GM18951 (cell line): ENCODE measurements at regions not wholly inside any gene's neighbourhood (a gene's known extent, or its start where the extent isn't known, plus 50 kb on each side); places are given as distances from the start of the nearest gene placed in this dataset.

Experiments
- POLR2A ChIP-seq: IDR thresholded peaks from 4 replicates; pipeline ENCODE4 v1.6.1; 2011; ENCODE audit warnings: mild to moderate bottlenecking; ENCODE audit not compliant: insufficient read length, insufficient read depth; ENCODE audit errors: extremely low read depth
- in situ Hi-C: fragments of 300-500 bp; cut with MboI; formaldehyde crosslinking; loops from one replicate; pipeline ENCODE4 v1.12.0; 2022; ENCODE audit warnings: low sequenced_read_pairs, mixed read lengths, inconsistent platforms; ENCODE audit not compliant: unreplicated experiment

DNA sequence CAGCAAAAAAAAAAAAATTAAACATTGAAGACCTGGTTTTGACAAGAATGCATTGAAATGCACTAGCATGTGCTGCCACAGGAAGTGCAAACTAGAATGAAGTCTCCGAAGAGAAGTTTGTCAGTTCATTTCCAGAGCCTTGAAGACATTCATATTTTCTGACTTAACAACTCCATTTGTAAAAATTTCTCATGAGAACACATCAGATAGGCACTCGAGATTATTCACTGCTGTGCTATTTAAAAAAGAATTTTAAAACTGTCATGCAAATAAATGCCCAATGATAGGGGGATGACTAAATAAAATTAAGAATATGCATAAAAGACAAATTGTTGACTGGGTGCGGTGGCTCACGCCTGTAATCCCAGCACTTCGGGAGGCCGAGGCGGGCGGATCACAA lies 394.6 kb upstream of the JARID2 start:
- TF ChIP-seq POLR2A, result no peak
- in situ Hi-C loops, result no loop called here

- TF ChIP-seq POLR2A, result no peak
- in situ Hi-C loops, result no loop called here
Measured at GRCh38 chr6:14852375-14852774, 393.5 kb upstream of the JARID2 start.

DNA sequence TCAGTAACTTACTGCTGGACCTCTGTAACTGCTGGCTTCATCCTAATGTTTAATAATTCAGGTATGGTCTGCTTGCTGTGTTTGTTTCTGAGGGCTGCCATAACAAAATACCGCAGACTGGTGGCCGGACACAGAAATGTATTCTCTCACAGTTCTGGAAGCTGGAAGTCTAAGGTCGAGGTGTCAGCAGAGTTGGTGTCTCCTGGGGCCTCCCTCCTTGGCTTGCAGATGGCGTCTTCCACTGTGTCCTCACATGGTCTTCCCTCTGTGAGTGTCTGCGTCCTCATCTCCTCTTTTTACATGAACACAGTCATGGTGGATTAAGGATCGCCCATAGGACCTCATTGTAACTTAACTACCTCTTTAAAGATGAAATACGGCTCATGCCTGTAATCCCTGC lies 389.7 kb upstream of the JARID2 start:
- no peak for TF ChIP-seq POLR2A

DNA sequence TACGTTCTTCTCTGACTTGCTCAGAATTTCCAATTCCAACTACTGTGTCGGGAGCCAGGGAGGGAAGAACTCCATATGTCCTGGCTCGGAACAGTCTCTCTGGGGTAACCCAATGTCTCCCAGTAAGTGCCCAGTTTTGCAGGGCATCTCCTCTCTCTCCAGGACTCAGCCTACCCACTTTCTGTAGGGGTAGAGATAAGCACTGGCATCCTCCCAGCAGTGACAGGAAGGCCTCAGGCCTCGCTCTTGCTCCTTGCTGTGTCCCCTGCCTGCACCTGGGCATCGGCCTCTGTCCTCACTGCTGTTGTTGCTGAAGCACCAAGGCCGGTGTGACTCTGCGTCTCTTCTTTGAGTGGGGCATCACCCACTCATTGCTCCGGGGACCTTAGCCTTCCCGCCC lies 388.9 kb upstream of the JARID2 start:
- no peak for TF ChIP-seq POLR2A
- in situ Hi-C loops, result no loop called here

More for the DNA sequence above, 389.7 kb upstream of the JARID2 start:
- in situ Hi-C loops, result no loop called here

DNA sequence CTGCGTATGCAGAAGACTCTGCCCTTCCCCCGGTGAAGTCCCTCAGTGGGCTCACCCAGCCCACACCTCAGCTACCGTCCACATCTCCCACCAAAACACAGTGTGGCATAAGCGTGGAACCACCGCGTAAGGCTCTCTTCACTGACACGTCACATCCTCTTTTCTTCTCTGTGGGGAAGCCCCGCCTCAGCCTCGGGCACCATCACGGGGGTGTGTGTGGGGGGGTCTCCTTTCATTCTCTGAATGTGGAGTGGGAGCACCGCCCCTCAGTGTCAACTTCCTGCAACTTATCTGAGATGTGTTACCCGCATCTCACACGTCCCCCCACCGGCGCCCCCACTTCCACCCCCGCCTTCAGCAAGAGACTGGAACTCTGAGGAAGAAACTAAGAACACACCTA lies 388.4 kb upstream of the JARID2 start:
- TF ChIP-seq POLR2A, result no peak
- in situ Hi-C loops, result no loop called here

- no peak for TF ChIP-seq POLR2A
Measured at GRCh38 chr6:14858808-14859207, 387.1 kb upstream of the JARID2 start.

GRCh38 chr6:14860774-14861173 lies 385.1 kb upstream of the JARID2 start:
- in situ Hi-C loops, result no loop called here
- TF ChIP-seq POLR2A, result no peak

More at GRCh38 chr6:14858808-14859207, 387.1 kb upstream of the JARID2 start:
- in situ Hi-C loops, result no loop called here

DNA sequence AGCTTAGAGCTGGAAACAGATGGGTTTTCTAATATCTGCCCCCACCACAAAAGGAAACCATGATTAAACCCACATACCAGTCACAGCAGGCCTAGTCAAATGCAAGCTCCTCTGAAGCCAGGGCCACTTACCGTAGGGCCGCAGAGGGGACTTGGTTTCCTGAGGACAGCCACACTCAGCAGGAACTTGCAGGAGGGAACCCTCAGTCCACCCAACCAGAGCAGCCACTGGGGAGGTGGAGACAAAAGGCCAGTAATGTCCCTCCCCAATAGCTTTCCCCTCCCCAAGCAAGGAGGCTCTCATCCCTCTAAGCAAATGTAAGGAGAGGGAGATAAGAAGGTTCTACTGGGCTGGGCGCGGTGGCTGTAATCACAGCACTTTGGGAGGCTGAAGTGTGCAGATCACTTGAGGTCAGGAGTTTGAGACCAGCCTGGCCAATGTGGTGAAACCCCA lies 384.4 kb upstream of the JARID2 start:
- in situ Hi-C loops, result no loop called here
- TF ChIP-seq POLR2A, result no peak

DNA sequence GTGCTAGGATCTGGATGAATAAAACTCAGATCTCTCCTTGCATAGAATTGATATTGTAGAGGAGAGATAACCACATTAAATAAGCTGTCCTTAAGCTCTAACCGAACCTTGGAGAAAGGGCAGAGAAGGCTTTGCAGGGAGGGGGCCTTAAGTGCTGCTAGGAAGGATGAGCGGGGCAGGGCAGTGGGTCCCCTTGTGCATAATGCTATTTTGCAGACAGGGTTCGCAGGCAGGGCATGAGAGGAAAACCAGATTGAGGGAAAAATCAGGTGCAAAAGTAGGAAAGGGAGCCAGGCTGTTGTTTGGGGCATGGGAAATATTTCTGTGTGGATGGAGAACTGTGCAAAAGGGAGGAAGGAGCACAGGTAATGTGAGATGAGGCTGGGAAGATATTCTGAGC lies 383.0 kb upstream of the JARID2 start:
- TF ChIP-seq POLR2A, result no peak
- in situ Hi-C loops, result no loop called here

DNA sequence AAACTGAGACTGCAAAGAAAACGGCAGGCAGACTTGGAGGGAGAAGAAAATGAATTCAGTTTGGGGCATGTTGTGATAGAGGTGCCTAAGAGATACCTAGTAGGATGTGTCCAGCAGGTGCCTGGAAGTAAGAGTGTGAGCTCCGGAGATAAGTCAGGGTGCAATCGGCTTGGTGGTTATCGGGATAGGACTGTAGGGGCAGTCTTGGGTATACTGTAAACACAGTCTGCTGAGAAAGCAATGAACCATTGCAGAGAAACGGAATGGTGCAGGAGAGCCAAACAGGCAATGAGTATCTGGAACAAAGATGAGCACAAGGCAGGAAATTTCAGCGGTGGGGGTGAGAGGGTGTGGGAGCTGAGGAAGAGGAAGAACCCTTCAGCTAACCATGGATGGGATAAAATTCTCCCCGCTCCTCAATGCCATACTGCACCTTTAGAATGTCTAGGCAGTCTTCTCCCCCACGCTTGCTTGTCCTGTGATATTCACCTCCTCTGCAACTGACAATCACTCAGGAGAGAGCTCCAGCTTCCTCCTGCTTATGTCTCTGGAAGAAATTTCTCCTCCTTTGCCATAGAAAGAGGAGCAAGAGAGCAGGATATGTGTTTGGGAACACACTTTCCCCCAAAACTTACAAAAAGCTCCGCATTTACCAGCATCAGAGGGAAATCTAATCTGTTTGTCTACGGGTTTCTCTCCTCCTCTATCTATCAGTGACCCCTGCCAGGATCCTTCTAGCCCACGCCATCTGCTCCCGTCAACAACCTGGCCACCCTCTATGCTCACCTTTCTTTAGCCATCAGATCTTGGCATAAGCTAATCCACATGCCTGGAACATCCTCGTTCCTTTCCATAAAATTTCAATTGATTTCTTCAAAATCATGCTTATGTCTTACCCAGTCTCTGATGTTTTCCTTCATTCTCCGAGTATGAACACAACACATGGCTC lies 381.7 kb upstream of the JARID2 start:
- in situ Hi-C loops, result no loop called here
- no peak for TF ChIP-seq POLR2A

- no peak for TF ChIP-seq POLR2A
- in situ Hi-C loops, result no loop called here
Measured at GRCh38 chr6:14865531-14866100, 380.3 kb upstream of the JARID2 start.

- in situ Hi-C loops, result no loop called here
Measured at GRCh38 chr6:14867802-14868201, 378.1 kb upstream of the JARID2 start.

DNA sequence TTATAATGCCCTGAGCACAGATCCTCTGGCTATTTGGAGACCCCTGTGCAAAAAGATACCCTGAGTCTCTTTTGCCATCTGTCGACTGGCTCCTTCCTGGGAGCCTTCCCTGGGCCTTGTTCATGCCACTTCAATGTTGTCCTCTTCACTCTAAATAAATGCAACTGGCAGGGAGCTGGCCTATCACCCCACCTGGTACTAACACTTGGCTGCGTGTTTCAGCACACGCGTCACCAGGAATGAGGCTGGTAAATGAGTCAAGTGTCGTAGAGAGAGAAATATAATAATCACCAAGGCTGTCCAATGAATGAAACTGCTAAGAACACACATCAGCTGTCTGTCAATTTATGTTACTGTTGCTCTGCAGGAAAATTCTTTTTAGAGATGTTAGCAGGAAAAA lies 374.6 kb upstream of the JARID2 start:
- TF ChIP-seq POLR2A, result no peak
- in situ Hi-C loops, result no loop called here

More at GRCh38 chr6:14867802-14868201, 378.1 kb upstream of the JARID2 start:
- no peak for TF ChIP-seq POLR2A

- in situ Hi-C loops, result no loop called here
- no peak for TF ChIP-seq POLR2A
Measured at GRCh38 chr6:14873101-14873500, 372.8 kb upstream of the JARID2 start.
